ENCODE measurements at regions not wholly inside any gene's neighbourhood (a gene's known extent, or its start where the extent isn't known, plus 50 kb on each side); places are given as distances from the start of the nearest gene placed in this dataset.

DNA sequence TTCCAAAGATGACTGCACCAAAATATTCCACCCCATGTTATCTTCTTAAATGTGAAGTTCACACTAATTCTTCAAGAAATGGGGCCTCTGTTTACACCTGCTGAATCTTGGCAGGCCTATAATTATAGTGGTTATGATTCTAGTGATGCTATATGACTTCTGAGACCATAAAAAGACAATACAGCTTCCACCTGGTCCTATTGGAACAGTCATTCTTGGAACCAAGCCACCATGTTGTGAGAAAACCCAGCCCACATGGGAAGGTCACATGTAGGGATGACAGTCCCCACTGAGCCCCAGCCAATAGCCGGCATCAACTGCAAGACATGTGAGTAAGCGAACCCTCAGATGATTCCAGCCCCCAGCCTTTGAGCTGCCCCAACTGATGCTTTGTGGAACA lies 587.5 kb downstream of the MID1IP1 start:
- no peak for TF ChIP-seq EP300 (IDR thresholded peaks at IDR 0.05; ENCODE audit: borderline replicate concordance)
- TF ChIP-seq, protein P1, sequence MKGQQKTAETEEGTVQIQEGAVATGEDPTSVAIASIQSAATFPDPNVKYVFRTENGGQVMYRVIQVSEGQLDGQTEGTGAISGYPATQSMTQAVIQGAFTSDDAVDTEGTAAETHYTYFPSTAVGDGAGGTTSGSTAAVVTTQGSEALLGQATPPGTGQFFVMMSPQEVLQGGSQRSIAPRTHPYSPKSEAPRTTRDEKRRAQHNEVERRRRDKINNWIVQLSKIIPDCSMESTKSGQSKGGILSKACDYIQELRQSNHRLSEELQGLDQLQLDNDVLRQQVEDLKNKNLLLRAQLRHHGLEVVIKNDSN (IDR thresholded peaks at IDR 0.05): no peak

Measured in Ishikawa (cell line).